SJCRH30 (cell line): ENCODE measurements at regions not wholly inside any gene's neighbourhood (a gene's known extent, or its start where the extent isn't known, plus 50 kb on each side); places are given as distances from the start of the nearest gene placed in this dataset.
"Not testable (repeated sequence)": the region's sequence is repeated elsewhere in the genome, so short reads cannot be mapped to it uniquely, and the experiment has no call there.

Source experiments
- DNase-seq, 2 experiments: peaks; one replicate each; pipeline ENCODE4 v3.0.0-alpha.2; 2015 to 2020
- H3K27ac ChIP-seq: fragments of 250-450 bp; sonication (Bioruptor Pico); 2 replicates; pipeline ENCODE4 v1.5.1; 2020; ENCODE audit warnings: mild to moderate bottlenecking, moderate library complexity
- H3K27me3 ChIP-seq: fragments of 250-450 bp; sonication (Bioruptor Pico); 2 replicates; pipeline ENCODE4 v1.5.1; 2020; ENCODE audit warnings: mild to moderate bottlenecking, moderate library complexity
- H3K36me3 ChIP-seq: fragments of 250-450 bp; sonication (Bioruptor Pico); 2 replicates; pipeline ENCODE4 v1.5.1; 2020; ENCODE audit warnings: mild to moderate bottlenecking, moderate library complexity
- H3K4me1 ChIP-seq: fragments of 250-450 bp; sonication (Bioruptor Pico); 2 replicates; pipeline ENCODE4 v1.5.1; 2020; ENCODE audit warnings: mild to moderate bottlenecking, moderate library complexity
- H3K4me3 ChIP-seq: fragments of 250-450 bp; sonication (Bioruptor Pico); 2 replicates; pipeline ENCODE4 v1.5.1; 2020; ENCODE audit warnings: mild to moderate bottlenecking, moderate library complexity
- H3K9me3 ChIP-seq: fragments of 250-450 bp; sonication (Bioruptor Pico); replicated peaks from 2 replicates; pipeline ENCODE4 v1.5.1; 2020; ENCODE audit warnings: mild to moderate bottlenecking, moderate library complexity

DNA sequence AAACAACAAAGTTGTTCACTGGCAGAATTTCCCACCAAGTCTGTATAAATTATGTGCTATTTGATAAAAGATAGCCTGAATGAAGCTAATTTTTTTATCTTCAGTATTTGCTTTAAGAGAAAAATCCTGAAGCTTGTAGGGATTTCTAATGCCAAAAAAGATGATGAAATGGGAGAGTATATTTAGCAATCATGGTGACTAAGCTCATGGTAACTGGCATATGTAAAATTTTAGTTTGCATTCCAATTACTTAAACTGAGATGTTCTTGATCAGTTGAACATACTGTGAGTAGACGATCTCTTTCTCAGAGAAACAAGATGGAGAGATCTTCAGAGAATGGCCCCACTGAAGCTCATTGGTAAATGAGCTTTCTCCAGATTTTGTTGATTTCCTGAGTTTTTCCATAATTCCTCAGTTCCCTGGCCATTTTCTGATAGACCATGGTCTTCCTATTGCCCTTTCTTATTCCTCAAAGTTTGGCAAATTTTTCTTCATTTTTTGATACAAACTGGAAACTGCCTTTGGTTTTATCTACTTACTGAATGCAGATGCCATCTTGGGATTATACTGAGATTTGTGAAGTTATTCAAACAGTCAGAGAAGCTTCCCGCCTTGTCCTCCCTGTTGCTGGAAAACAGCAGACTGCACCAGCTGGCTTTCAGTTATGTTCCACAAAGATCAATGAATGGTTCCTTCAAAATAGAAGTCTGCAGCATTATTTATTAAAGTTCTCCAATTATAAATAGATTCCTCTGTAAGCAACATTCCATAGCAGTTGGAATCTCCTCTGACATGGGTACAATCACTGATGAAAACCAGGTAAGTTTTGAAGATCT lies 68.3 kb upstream of the ALOX12 start:
- no peaks in the 10 kb centered on the region for H3K27me3 ChIP-seq
- no peaks in the 10 kb centered on the region for H3K36me3 ChIP-seq
- H3K27ac ChIP-seq: no peak overlapping the region
- no peaks in the 10 kb centered on the region for H3K9me3 ChIP-seq
- no peaks in the 10 kb centered on the region for H3K4me1 ChIP-seq
- no peak for DNase-seq
- no peak overlapping the region for H3K4me3 ChIP-seq

DNA sequence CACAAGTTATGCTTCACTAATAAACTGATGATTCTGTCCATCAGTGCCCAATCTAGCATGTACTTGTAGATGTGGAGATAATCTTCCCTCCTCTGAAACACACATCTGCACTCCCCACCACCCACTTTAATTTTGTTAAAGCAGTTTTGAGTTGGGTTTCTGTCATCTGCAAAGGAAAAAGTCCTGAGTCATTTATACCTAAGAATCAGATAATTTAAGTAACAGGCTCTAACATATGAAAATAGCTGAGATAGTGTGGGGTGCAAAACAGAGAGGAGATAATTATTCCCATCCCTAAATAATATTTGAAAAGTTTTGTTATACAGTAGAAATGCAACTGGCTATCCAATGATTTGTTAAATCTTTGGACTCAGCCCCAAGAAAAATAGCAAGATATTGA lies 67.7 kb upstream of the ALOX12 start:
- Histone ChIP-seq H3K27ac (no peak overlapping the region), H3K4me1 (no peaks in the 10 kb centered on the region), H3K9me3 (no peaks in the 10 kb centered on the region), H3K4me3 (no peak overlapping the region), H3K27me3 (no peaks in the 10 kb centered on the region), H3K36me3 (no peaks in the 10 kb centered on the region)
- DNase-seq: no peak

DNA sequence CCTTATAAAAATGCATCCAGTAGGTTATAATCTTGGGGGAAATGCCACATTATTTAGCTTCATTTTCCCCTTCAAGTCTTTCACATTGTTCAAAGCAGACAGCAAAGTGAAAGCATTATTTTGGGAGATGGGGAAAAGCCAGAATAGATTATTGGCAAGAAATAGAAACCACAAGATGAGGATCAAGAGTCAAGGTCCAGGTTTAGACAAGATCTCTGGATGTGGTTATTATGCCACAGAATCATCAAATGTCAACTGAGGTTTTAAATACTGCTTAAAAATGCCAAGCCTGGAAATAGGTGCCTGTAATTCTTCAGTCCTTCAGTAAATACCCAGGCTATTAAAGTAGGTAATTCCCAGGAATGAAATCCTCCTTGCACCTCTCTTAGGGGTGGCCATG lies 65.1 kb upstream of the ALOX12 start:
- H3K4me3 ChIP-seq: no peak overlapping the region
- H3K36me3 ChIP-seq: no peaks in the 10 kb centered on the region
- H3K4me1 ChIP-seq: no peaks in the 10 kb centered on the region
- no peak for DNase-seq
- no peaks in the 10 kb centered on the region for H3K9me3 ChIP-seq
- no peak overlapping the region for H3K27ac ChIP-seq
- H3K27me3 ChIP-seq: no peaks in the 10 kb centered on the region

DNA sequence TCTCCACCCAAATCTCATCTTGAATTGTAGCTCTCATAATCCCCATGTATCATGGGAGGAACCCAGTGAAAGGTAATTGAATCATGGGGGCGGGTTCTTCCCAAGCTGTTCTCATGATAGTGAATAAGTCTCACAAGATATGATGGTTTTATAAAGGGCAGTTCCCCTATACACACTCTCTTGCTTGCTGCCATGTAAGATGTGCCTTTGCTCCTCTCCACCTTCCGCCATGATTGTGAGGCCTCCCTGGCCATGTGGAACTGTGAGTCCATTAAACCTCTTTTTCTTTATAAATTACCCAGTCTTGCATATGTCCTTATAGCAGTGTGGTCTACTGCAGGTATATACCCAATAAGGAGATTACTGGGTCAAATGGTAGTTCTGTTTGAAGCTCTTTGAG lies 61.3 kb upstream of the ALOX12 start:
- not testable (repeated sequence) for H3K4me1 ChIP-seq, H3K27me3 ChIP-seq, H3K9me3 ChIP-seq, H3K4me3 ChIP-seq, H3K36me3 ChIP-seq, H3K27ac ChIP-seq, DNase-seq

DNA sequence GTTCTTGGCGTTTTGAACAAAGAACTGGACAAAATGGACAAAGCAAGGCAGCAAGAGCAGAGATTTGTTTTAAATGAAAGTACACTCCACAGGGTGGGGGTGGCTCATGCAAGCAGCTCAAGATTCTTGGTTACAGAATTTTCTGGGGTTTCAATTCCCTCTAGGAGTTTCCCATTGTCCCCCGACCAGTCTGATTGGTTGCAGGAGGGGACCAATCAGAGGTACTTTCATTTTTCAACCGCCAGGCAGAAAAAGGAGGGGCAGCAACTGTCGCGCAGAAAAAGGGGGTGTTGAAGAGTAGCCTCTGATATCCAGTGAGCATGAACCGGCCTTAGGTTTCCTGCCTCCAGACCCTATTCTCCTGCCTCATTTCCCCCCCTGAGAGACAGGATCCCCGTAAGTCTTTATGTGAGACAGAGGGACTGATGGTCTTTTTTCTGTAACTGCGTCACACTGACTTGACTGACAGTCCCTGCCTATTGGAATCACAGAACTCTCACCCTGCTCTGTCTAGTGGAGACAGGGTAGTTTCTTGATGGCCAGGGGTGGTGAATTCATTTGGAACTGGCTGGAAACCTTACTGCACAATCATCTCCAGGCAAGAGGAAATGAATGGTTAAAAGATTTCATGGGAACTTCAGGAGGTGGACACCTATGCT lies 59.4 kb upstream of the ALOX12 start:
- Histone ChIP-seq H3K36me3 (no peaks in the 10 kb centered on the region), H3K4me1 (no peaks in the 10 kb centered on the region), H3K27ac (no peak overlapping the region), H3K27me3 (no peaks in the 10 kb centered on the region), H3K9me3 (no peaks in the 10 kb centered on the region), H3K4me3 (peak overlapping the region; percentile 26)
- peak in 1 of 2 experiments; percentile 3 for DNase-seq

DNA sequence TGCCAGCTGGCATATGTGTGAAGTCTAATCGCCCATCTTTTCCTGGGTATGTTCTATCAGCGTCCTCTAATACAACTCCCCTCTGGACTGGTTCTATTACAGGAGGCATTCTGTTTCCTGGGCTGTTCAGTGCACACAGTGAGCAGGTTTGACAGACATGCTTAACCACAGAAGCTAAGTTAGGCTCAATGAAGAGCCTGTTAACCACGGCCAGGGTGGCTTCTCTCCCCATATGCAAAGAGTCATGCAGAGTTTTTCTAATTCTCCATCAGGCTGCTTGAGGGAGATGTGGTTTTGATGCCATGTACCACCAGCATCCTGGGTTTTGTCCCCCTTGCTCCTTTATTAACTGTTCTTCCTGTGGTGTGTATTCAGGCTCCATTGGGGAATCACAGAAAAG lies 57.2 kb upstream of the ALOX12 start:
- H3K4me1 ChIP-seq: no peaks in the 10 kb centered on the region
- no peaks in the 10 kb centered on the region for H3K9me3 ChIP-seq
- H3K27me3 ChIP-seq: no peaks in the 10 kb centered on the region
- H3K27ac ChIP-seq: no peak overlapping the region
- no peak for DNase-seq
- no peaks in the 10 kb centered on the region for H3K36me3 ChIP-seq
- no peak overlapping the region for H3K4me3 ChIP-seq

DNA sequence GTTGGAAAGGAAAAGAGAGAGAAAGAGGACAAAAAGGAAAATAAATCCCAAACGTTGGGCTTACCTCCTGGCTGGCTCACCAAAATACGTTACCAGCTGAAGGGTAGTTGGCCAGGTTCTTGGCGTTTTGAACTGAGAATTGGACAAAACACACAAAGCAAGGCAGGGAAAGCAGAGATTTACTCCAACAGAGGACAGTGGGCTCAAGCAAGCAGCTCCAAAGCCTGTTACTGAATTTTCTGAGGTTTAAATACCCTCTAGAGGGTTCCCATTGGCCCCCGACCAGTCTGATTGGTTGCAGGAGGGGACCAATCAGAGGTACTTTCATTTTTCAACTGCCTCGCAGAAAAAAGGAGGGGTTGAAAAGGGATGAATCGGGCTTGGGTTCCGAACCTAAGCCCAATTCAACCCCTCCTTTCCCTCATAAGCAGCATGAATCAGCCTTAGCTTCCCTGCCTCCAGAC lies 55.6 kb upstream of the ALOX12 start:
- peak overlapping the region; percentile 47 for H3K4me3 ChIP-seq
- no peaks in the 10 kb centered on the region for H3K9me3 ChIP-seq
- peak; percentile 2 to 18 for DNase-seq
- no peaks in the 10 kb centered on the region for H3K4me1 ChIP-seq
- H3K36me3 ChIP-seq: no peaks in the 10 kb centered on the region
- H3K27ac ChIP-seq: no peak overlapping the region
- no peaks in the 10 kb centered on the region for H3K27me3 ChIP-seq

DNA sequence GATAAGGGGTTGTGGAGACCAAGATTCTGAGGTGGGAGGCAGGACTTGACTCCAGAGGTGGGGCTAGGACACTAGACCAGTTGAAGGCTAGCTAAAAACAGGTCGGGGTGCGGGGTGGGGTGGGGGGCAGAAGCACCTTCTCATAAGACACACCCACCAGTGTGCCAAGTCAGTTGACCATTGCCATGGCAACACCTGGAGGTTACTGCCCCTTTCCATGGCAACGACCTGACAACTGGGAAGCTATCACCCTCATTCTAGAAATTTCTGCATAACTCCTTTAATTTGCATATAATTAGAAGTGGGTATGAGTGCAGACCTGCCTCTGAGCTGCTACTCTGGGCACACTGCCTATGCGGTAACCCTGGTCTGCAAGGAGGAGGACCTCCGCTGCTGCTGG lies 53.9 kb upstream of the ALOX12 start:
- Histone ChIP-seq H3K27ac (no peak overlapping the region), H3K27me3 (no peaks in the 10 kb centered on the region), H3K4me3 (no peak overlapping the region), H3K4me1 (no peaks in the 10 kb centered on the region), H3K36me3 (no peaks in the 10 kb centered on the region), H3K9me3 (no peaks in the 10 kb centered on the region)
- DNase-seq: no peak

DNA sequence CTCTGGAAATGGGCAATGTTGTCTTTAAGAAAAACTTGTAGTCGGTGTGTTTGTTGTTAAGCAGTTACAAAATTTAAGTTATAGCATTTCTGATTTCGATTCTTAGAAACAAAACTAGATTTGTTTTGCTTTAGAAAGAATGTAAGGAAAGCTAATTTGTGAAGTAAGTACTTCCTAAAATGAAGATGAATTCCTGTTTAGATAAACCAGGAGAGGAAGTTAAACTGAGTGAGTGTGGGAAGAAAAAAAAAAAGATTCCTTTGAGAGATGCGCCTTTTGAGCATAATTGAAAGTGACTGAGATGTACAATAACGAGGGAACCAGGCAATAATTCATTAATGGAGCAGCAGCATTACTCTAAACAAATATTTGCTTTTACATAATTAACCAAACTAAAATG lies 52.4 kb upstream of the ALOX12 start:
- H3K9me3 ChIP-seq: no peaks in the 10 kb centered on the region
- no peak overlapping the region for H3K27ac ChIP-seq
- no peaks in the 10 kb centered on the region for H3K36me3 ChIP-seq
- no peaks in the 10 kb centered on the region for H3K4me1 ChIP-seq
- no peak overlapping the region for H3K4me3 ChIP-seq
- H3K27me3 ChIP-seq: no peaks in the 10 kb centered on the region
- no peak for DNase-seq
